ELF-1 (cell line): ENCODE measurements at regions not wholly inside any gene's neighbourhood (a gene's known extent, or its start where the extent isn't known, plus 50 kb on each side); places are given as distances from the start of the nearest gene placed in this dataset.

Experiments used
- DNase-seq: peaks from one replicate; pipeline ENCODE4 v3.0.0-alpha.2; 2016; ENCODE audit warnings: low read depth, low spot score

GRCh38 chr7:155181768-155182167 lies 111.6 kb downstream of the HTR5A start:
- no peak for DNase-seq

GRCh38 chr7:155182406-155182970 lies 112.4 kb downstream of the HTR5A start:
- no peak for DNase-seq

DNA sequence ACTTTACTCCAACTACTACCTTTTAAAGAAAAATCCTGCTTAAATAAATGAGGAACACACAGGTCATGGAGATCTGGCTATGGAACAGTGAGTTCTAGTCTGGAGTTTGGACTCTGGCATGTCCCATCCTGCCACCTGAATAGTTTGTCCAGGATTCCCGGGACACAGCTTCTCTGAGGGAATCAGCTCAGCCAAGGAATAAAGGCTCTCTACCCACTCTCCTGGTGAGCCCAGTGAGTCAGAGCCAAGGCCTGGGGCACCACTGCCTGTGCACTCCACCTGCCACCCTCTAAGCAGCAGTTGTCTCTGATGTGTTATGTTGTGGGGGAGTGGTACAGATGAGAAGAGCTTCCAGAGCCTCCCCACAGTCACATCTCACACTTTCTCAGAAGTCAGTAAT lies 113.5 kb downstream of the HTR5A start:
- no peak for DNase-seq

GRCh38 chr7:155184923-155185322 lies 112.8 kb upstream of the INSIG1 start:
- DNase-seq: no peak

- no peak for DNase-seq
Measured at GRCh38 chr7:155187061-155187785, 110.5 kb upstream of the INSIG1 start.

DNA sequence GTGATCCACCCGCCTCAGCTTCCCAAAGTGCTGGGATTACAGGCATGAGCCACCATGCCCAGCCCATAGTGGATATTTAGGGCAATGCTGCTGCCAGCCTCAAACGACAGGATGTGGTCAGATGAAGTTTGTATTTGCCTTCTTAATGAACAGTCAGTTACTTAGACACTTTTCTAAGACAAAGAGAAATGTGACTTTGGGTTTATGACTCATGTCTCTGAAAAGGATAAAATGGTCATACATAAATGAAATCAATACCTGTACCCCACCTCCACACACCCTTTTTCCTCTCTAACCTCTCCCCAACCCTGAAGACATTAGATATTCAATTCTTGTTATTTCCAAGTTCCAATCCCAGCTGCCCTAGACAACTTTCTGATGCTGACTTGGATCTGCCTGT lies 109.3 kb upstream of the INSIG1 start:
- no peak for DNase-seq

DNA sequence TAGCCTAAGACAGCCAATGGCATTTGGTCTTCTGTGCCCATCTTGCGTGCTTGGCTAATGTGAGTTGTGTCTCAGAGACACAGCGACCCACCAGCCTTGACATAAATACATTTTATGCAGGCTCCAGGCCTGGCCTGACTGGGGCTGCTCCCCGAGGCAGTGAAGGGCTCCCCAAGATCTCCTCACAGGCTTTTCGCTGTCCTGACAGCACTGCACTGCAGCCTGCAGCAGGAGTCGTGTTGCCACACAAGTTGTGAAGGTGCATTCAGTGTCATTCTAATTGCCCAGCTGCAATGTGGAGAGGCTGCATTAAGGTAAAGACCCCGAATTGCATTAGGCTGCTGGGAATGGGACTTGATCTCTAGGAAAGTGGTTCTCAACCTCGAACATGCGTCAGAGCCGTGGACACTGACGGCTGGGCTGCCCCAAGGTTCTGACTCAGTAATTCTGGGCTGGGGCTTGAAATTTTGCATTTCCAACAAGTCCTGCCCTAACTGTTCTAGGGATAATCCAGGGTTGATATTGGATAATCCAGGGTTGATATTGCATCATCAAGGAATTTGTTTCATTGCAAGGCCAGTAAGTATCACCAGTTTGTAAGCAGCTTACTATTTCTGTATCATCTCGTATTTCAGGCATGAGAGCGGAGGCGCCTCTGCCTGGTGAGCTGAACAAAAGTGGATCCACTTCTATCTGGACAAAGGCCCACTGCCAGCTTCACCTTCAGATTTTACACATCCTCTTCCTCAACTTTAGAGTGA lies 108.7 kb upstream of the INSIG1 start:
- DNase-seq: no peak

DNA sequence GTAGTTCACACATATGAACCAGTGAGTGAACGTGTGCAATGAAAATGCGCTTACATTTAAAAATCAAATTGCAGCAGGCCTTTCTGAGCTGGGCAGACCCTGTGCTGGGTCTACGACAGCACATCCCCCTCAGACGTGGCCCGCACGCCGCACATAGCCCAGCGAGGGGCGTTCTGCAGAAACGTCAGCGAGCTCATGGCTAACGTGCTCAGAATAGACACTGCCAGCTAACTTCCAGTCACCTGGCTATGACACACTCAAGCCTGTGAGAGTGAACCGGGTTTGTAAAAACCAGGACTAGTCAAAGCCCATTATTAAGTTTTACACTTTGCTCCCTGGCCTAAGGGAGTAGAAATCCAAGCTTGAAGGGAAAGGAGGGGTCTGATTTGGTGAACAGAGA lies 108.1 kb upstream of the INSIG1 start:
- DNase-seq: no peak

- DNase-seq: peak; percentile 75
Measured at GRCh38 chr7:155190688-155191087, 107.0 kb upstream of the INSIG1 start.

DNA sequence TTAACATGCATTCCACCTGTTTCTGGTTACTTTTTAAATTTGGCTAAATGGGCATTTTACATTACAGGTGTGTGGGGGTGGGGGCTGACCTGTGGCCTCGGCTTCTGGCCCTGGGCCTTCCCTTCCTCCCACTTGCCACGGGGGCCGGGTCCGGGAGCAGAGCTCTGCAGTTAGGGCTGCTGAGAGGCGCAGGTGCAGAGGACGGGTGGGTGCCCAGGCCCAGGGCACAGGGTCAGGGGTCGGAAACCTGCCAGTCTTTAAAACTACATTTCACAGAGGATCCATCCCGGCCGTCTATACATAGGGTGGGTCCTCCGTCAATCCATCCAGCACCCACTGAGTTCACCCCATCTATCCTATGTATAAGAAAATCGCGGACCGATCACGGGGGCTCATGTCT lies 106.5 kb upstream of the INSIG1 start:
- no peak for DNase-seq

DNA sequence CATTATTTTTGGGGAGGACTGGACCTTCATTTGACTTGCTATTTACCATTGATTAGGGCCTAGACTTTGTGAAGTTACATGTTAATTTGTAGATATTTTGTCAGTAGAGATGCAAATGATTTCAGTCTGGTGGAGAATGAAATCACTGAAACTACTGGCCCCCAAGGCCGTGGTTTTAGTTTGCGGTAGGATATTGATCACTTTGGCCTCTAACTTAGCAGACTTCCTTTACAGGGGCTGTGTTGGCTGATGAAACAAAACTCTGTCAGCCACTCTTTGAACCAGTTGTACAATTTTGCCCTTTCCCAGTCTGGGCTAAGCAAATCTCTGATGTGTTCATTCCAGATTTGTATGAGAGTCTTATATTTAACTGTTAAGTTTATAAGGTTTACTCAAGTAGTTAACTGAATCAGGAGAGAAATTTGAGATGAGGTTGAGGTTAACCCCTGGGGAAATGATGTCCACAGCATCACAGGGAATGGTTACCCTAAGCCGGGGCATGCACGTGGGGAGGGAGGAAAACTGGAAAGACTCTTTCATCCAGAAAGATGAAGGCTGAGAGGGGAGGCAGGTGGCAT lies 105.7 kb upstream of the INSIG1 start:
- no peak for DNase-seq

DNA sequence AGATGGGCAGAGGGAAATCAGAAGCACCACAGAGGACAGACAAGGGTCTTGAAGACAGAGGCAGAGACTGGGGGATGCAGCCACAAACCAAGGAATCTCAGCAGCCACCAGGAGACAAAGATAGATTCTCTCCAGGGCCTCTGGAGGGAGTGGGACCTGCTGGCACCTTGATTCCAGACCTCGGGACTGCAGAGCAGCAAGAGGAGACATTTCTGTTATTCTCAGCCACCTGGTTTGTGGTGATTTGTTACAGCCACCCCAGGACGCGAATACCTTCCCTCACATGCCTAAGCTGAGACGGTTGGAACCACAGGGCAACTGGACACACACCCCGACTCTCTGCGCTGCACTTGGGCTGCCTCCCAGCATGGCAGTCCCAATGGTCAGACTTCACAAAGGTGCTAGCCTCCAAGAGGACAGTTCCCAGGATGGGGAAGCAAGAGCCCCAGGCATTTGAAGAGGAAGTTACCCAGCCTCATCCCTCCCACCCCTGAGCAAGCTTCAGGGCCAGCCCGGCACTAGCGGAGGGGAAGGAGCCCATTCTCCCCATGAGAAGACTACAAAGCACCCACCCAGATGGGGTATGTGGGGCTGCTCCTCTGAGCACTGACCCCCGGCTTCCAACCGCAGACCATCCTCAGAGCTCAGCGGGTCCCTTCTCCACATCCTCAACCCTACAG lies 104.6 kb upstream of the INSIG1 start:
- DNase-seq: no peak

DNA sequence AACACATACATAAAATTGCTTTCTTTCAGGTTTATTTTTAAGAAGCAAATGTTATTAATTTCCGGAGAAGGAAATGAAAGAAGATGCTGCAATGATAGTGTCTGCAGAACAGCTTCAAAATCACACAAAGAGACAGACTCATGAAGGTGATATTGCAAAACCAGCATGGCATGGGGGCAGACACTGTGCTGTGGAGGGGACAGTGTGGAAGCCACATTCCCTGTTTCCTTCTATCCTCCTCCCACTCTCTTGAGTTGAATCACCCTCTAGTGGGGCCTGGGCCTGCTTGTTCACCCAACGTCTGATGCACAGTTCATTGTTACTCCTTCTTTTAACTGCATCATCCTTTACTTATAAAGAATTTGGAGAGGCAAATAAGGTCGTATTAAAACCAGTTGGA lies 104.0 kb upstream of the INSIG1 start:
- no peak for DNase-seq

DNA sequence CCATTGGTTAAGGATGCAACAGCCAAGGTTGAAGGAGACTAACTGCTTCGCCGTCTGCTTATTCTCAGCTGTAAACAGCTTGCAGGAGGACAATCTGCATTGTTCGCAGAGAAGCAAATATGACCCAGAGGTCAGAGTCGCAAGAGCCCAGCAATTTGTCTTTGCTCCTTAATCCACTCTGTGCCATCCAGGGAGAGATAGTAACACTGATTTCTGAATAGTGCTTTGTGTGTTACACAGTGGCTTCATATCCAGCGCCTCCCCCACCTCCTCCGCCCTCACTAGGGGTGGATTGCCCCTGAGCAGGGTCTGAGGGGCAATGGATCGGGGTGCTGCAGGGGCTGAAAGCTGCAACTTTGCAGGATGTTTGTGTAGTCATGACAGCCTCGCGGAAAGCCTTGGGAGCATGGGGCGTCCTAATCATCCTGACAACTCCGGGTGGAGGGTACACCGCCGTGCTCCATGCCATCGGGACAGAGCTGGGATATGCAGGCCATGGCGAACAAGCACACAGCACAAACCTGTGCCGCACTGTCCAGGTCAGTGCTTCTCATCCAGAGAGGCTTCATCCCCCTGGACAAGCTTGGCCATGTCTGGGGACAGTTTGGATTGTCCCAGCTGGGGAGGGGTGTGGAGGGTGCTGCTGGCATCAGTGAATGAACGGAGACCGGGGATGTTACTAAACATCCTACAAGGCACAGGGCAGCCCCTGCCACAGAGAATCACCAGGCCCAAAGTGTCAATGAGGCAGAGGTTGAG lies 103.1 kb upstream of the INSIG1 start:
- DNase-seq: no peak

DNA sequence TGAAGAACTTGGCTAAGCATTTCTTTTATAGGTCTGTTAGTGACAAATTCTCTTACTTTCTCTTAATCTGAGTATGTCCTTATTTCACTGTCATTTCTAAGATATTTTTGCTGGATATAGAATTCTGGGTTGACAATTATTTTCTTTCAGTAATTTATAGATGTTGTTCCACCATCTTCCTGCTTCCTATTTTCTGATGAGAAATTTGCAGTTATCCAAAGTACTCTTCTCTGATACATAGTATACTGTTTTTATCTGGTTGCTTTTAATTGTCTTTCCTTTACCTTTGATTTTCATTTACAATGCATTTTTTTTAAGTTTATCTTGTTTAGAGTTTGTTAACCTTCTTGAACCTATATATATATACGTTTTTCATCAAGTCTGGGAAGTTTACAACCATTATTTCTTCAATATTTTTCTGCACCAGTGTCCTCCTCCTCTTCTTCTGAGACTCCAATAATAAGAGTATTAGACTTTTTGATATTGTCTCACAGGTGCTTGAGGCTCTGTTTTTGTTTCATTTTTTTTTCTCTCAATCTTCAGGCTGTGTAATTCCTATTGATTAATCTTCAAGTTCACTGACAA lies 101.6 kb upstream of the INSIG1 start:
- DNase-seq: no peak

DNA sequence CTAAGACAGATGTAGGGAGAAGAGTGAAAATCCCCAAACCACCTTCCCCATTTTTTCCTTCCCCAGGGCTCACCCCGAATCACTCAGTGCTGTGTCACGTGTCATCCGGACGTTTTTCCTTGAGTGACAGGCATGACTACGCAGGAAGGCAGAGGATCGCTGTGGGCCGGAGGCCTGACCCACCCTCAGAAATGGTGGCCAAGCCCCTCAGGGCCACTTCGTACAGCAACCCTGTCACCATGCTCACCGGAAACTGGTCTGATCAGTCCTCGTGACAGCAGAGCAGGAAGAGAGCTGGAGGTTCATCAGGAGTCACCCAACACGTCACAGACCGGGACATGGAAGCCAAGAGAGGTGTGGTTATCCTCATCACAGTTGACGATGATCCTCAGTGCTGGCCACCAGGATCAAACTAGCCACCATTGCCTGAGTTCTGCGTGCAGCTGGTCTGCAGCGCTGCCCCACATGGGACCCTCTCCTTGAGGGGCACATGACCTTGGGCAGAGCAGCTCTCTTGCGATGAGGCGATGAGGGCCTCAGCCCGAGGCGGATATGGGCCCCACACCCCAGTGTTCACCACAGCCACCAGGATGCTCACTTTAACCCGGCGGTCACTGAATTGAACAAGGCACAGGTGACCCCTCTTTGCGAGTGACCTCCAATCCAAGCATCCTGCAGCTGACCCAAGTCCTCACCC lies 99.3 kb upstream of the INSIG1 start:
- DNase-seq: no peak

DNA sequence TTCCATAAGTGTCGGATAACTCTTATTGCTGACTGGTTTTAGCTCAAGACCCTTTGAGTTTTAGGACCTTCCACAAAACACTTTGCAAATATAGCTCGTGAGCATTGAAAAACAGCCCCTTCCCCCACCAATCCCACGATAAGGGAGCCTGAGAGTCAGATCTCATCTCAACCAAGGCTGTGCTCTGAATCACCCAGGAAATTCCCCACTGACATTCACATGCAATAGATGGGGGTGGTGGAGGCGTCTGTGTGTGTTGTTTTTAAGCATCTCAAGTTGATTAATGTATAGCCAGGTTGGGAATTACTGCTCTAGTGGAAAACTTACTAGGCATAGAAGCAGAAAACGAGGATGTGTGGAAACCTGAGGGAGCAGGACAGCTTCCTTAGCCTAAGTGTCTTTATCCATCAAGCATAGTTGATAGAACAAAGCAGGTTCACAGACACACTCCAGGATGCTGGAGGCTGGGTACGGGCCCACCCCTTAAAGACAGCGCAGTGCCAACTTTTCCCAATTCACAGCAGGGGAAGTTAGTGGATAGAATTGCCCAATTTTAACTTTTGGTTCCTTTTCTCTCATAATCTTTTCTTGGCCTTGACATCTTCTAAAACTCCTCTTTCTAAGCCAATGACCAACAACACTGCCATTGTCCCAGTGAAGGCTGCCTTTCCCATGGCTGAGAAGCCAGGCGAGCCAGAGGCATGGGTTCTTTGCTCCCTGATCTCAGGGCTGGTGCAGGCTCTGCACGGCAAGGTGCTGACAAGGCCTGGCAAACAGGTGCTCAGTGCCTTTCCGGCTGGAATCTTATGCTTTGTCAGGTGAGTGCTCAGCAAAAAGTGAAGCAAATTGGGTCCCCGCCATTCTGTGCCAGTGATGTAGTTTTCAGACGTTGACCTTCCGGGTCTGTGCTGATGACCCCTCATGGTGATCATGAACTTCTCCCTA lies 98.5 kb upstream of the INSIG1 start:
- DNase-seq: no peak

DNA sequence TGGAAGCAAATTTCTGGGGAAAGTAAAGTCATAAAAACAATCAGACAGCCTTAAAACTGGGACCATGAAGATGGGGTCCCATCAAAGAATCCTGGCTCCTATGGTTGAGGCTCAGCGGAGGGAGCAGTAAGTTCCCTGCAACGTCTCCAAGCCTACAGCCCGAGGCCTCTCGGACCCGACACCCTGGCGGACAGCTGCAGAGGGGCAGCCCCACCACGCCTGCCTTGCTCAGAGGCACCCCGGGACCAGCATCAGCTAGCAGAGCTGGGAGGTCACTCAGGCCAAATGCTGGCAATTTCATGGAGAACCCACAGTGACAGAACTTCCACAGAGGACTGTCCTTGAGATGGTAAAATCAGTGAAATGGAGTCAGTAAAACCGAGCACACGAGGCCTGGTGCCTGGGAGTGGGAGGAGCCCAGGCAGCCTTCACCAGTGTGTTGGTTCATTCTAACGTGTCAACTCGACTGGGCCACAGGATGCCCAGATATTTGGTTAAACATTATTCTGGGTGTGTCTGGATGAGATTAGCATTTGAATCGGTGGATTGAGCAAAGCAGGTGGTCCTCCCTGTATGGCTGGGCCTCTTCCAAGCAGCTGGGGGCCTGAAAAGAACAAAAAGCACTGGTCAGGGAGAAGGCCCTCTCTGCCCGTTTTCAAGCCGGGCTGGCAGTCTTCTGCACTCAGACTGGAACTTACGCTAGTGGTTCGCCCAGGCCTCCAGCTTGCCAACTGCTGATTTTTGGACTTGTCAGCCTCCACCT lies 96.2 kb upstream of the INSIG1 start:
- no peak for DNase-seq
